SK-N-SH (cell line): ENCODE measurements at regions not wholly inside any gene's neighbourhood (a gene's known extent, or its start where the extent isn't known, plus 50 kb on each side); places are given as distances from the start of the nearest gene placed in this dataset.

Source experiments
- CTCF ChIP-seq: fragments of 200-600 bp; sonication (generic); IDR thresholded peaks from 2 replicates; pipeline ENCODE4 v1.6.1; 2017; ENCODE audit warnings: antibody characterized with exemption, mild to moderate bottlenecking, moderate library complexity
- EP300 ChIP-seq, 2 experiments: IDR thresholded peaks; 2 replicates each; pipeline versions ENCODE4 v1.4.0 to v1.6.1; 2012; ENCODE audit warnings: borderline replicate concordance in 1 of 2, low read depth in 1 of 2, low read length in 1 of 2
- EZH2phosphoT487 ChIP-seq: fragments of 200-600 bp; sonication (generic); IDR thresholded peaks from 2 replicates; pipeline ENCODE4 v1.6.1; 2017; ENCODE audit warnings: low read depth, mixed run types, mild to moderate bottlenecking, antibody characterized with exemption, moderate library complexity, borderline replicate concordance
- MAX ChIP-seq: IDR thresholded peaks from 2 replicates; pipeline ENCODE4 v1.4.0; 2012; ENCODE audit warnings: low read depth
- RXRA ChIP-seq: IDR thresholded peaks from 2 replicates; pipeline ENCODE4 v1.4.0; 2012; ENCODE audit warnings: low read depth, mild to moderate bottlenecking, borderline replicate concordance
- SMC3 ChIP-seq: IDR thresholded peaks from 2 replicates; pipeline ENCODE4 v1.6.1; 2012; ENCODE audit warnings: low read depth, low read length, improper control_type of control experiment

- TF ChIP-seq EZH2phosphoT487 = no peak
- TF ChIP-seq CTCF = no peak
- TF ChIP-seq EP300 (IDR thresholded peaks at IDR 0.05; ENCODE audit: borderline replicate concordance in 1 of 2, low read depth in 1 of 2, low read length in 1 of 2) = no peak
- TF ChIP-seq RXRA = no peak
- no peak for TF ChIP-seq SMC3
- no peak for TF ChIP-seq MAX
These were observed 730.2 kb downstream of the KCTD8 start for GRCh38 chr4:43718369-43718768.
